Naive thymus-derived CD4-positive, alpha-beta T cell (primary cell): ENCODE measurements at regions not wholly inside any gene's neighbourhood (a gene's known extent, or its start where the extent isn't known, plus 50 kb on each side); places are given as distances from the start of the nearest gene placed in this dataset.
"Not testable (repeated sequence)": the region's sequence is repeated elsewhere in the genome, so short reads cannot be mapped to it uniquely, and the experiment has no call there.

Source experiments
- ATAC-seq: fragments of 150-1000 bp; cut with Tn5 transposase; 2 replicates; pipeline ENCODE4 v1.10.0; 2021; ENCODE audit warnings: mild to moderate bottlenecking, moderate library complexity
- CTCF ChIA-PET: fragments of 350-600 bp; sonication (Branson Sonifier 250); formaldehyde crosslinking; loops from one replicate; lab custom pipeline; 2021; ENCODE audit warnings: antibody characterized with exemption; lab: Charles Lee
- POLR2A ChIA-PET: fragments of 350-600 bp; sonication (Branson Sonifier 250); formaldehyde crosslinking; loops from one replicate; lab custom pipeline; 2021; ENCODE audit warnings: antibody characterized with exemption, inconsistent platforms; lab: Charles Lee
- DNase-seq, 9 donors: peaks; one replicate each; pipeline versions ENCODE4 v3.0.0 to v3.0.0-alpha.2; 2020 to 2022; ENCODE audit warnings: mixed read lengths in 1 of 9
- H3K27ac ChIP-seq: one replicate; pipeline ENCODE4 v1.7.0; 2013; ENCODE audit warnings: mild to moderate bottlenecking, low read depth, low read length, moderate library complexity
- H3K27me3 ChIP-seq, 2 donors: one replicate each; pipeline ENCODE4 v1.7.0; 2013; ENCODE audit warnings: low read length in 2 of 2, mild to moderate bottlenecking in 2 of 2, moderate library complexity in 2 of 2; ENCODE audit not compliant: control insufficient read depth in 2 of 2, insufficient read depth in 2 of 2
- H3K36me3 ChIP-seq, 3 experiments: 1 replicate in 2 of 3; 2 replicates in 1 of 3; pipeline ENCODE4 v1.7.0; 2013; ENCODE audit warnings: low read length in 3 of 3, mild to moderate bottlenecking in 3 of 3, moderate library complexity in 1 of 3; ENCODE audit not compliant: insufficient read depth in 3 of 3, control insufficient read depth in 2 of 3
- H3K4me1 ChIP-seq, 2 donors: one replicate each; pipeline ENCODE4 v1.7.0; 2013; ENCODE audit warnings: low read length in 2 of 2, mild to moderate bottlenecking in 2 of 2, moderate library complexity in 1 of 2; ENCODE audit not compliant: control insufficient read depth in 2 of 2, insufficient read depth in 2 of 2
- H3K4me3 ChIP-seq: 2 replicates; pipeline ENCODE4 v1.7.0; 2013; ENCODE audit warnings: mild to moderate bottlenecking, low read length
- H3K9me3 ChIP-seq, 3 experiments: 1 replicate in 2 of 3; 2 replicates in 1 of 3; pipeline ENCODE4 v1.7.0; 2013; ENCODE audit warnings: low read length in 3 of 3; ENCODE audit not compliant: control insufficient read depth in 2 of 3
- H3K27ac Mint-ChIP-seq, 9 donors: one replicate each; pipeline ENCODE4 v1.8.0; 2020 to 2022; ENCODE audit warnings: mixed read lengths in 9 of 9, mild to moderate bottlenecking in 8 of 9, moderate library complexity in 5 of 9, inconsistent platforms in 2 of 9
- H3K27me3 Mint-ChIP-seq, 5 donors: one replicate each; pipeline ENCODE4 v1.8.0; 2021 to 2022; ENCODE audit warnings: mixed read lengths in 5 of 5, mild to moderate bottlenecking in 1 of 5
- H3K36me3 Mint-ChIP-seq, 5 donors: one replicate each; pipeline ENCODE4 v1.8.0; 2020 to 2022; ENCODE audit warnings: mixed read lengths in 5 of 5, mild to moderate bottlenecking in 3 of 5, inconsistent platforms in 1 of 5
- H3K4me1 Mint-ChIP-seq, 7 donors: one replicate each; pipeline ENCODE4 v1.8.0; 2020 to 2022; ENCODE audit warnings: mixed read lengths in 7 of 7, mild to moderate bottlenecking in 3 of 7, inconsistent platforms in 1 of 7
- H3K4me3 Mint-ChIP-seq, 10 donors: one replicate each; pipeline ENCODE4 v1.8.0; 2020 to 2022; ENCODE audit warnings: mild to moderate bottlenecking in 10 of 10, mixed read lengths in 10 of 10, moderate library complexity in 6 of 10, inconsistent platforms in 2 of 10
- H3K9me3 Mint-ChIP-seq, 11 donors: one replicate each; pipeline ENCODE4 v1.8.0; 2020 to 2022; ENCODE audit warnings: mixed read lengths in 11 of 11, mild to moderate bottlenecking in 4 of 11, inconsistent platforms in 1 of 11, moderate library complexity in 1 of 11
- intact Hi-C, 2 donors: fragments of 100-400 bp; cut with micrococcal nuclease; formaldehyde crosslinking; loops; one replicate each; pipeline ENCODE4 v1.15.1; 2023

DNA sequence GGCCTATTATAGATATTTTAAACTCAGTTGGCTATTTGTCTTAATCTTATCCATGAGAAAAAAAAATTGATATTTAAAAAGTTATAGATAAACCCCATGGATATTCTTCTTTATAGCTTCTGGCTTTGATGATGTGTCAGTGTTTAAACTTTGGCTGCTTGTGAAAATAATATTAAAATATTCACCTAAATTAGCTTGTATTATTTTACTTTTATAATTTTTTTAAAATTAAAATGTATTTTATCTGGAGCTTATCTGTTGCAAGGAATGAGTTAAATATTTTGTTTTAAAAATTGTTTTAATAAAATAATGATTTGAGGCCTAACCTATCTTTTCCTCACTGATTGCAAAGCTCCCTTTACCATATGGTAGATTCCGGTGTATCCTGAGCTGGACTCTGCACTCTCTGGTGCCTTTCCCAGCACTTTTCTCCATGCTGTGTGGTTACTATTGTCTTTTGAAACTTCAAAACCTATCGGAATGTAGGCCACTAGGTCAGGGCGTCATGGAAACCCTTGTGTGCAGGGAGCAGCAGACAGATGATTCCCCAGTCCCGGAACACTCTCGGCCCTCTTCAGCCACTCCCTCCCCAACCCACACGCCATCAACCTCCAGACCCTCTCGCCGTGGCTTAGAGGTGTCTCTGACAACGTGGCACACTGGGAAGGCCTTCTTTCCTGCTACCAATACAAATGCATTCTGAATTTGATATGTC is 252.3 kb upstream of the ATP10A start:
- ChIA-PET CTCF (no interaction called here), POLR2A (no interaction called here)
- H3K27me3 Mint-ChIP-seq: no peaks in the 10 kb centered on the region
- DNase-seq (no peak), ATAC-seq (no peak)
- no peaks in the 10 kb centered on the region for H3K9me3 ChIP-seq
- H3K4me1 ChIP-seq: no peaks in the 10 kb centered on the region
- H3K27ac ChIP-seq: no peak overlapping the region
- intact Hi-C loops: no loop called here
- H3K4me3 ChIP-seq: no peak overlapping the region
- no peaks in the 10 kb centered on the region for H3K36me3 ChIP-seq
- no peaks in the 10 kb centered on the region for H3K4me1 Mint-ChIP-seq
- H3K27ac Mint-ChIP-seq: no peak overlapping the region
- no peaks in the 10 kb centered on the region for H3K36me3 Mint-ChIP-seq
- no peaks in the 10 kb centered on the region for H3K27me3 ChIP-seq
- no peak overlapping the region for H3K4me3 Mint-ChIP-seq
- H3K9me3 Mint-ChIP-seq: peaks cover 0 to 4% (median 0%) of the 10 kb centered on the region in 11 donors

DNA sequence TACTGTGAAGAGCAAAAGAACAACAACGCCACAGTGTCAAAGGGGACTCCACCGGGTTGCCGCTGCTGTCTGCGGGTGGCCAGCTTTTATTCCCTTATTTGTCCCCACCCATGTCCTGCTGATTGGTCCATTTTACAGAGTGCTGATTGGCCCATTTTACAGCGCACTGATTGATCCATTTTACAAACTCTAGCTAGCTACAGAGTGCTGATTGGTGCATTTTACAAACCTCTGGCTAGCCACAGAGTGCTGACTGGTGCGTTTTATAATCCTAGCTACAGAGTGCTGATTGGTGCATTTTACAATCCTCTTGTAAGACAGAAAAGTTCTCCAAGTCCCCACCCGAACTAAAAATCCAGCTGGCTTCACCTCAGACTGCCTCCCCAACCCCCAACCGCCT is 251.0 kb upstream of the ATP10A start:
- H3K4me3 ChIP-seq, CTCF ChIA-PET, H3K4me1 ChIP-seq, ATAC-seq, POLR2A ChIA-PET, H3K9me3 Mint-ChIP-seq, H3K4me1 Mint-ChIP-seq, H3K4me3 Mint-ChIP-seq, H3K27ac ChIP-seq, H3K27me3 ChIP-seq, H3K36me3 Mint-ChIP-seq, DNase-seq, H3K9me3 ChIP-seq, H3K27me3 Mint-ChIP-seq, intact Hi-C loops, H3K36me3 ChIP-seq: not testable (repeated sequence)
- H3K27ac Mint-ChIP-seq: peak overlapping the region in 1 of 9 donors; percentile 49

DNA sequence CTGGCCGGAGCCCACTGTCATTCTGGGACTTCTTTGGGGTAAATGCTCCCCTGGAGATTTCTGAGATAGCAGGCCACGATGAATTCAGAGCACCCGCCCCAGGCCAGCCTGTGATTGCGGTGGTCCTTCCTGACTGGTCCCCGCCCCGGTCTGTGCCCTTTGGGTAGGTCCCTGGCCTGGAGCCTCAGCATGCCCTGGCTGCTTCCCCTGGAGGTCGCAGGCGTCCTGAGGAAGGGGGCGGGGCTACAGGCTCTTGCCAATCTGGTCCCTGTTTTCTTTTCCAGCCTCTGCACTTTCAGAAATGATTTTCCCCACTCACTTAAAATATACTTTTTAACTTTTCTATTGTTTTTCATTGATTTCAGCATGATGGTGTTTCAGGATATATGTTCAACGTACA is 250.2 kb upstream of the ATP10A start:
- Histone ChIP-seq H3K27me3 (no peaks in the 10 kb centered on the region), H3K4me3 (no peak overlapping the region), H3K27ac (no peak overlapping the region), H3K9me3 (no peaks in the 10 kb centered on the region), H3K36me3 (no peaks in the 10 kb centered on the region), H3K4me1 (no peaks in the 10 kb centered on the region)
- H3K27me3 Mint-ChIP-seq: peaks cover 0 to 2% (median 0%) of the 10 kb centered on the region in 5 donors
- intact Hi-C loops: no loop called here
- H3K4me3 Mint-ChIP-seq: no peak overlapping the region
- H3K9me3 Mint-ChIP-seq: peaks cover 0 to 2% (median 0%) of the 10 kb centered on the region in 11 donors
- ChIA-PET POLR2A (no interaction called here), CTCF (no interaction called here)
- no peak overlapping the region for H3K27ac Mint-ChIP-seq
- H3K4me1 Mint-ChIP-seq: no peaks in the 10 kb centered on the region
- DNase-seq (no peak), ATAC-seq (no peak)
- H3K36me3 Mint-ChIP-seq: no peaks in the 10 kb centered on the region

DNA sequence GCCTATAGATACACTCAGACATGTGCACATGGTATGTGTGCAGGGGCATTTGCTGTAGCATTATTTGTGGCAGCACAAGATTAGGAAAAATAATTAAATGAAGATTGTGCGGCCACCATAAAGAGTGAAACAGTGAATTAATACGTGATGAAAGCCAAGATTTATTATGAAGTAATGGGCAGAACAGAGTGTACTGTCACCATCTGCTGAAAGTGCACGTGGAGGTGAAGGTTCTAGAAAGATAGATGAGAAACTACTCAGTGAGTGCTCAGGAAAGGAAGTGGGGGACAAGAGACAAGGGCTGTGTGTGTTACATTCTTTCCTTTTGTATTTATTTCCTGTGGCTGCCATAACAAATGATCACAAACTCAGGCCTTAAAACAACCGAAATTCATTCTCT is 246.1 kb upstream of the ATP10A start:
- DNase-seq: no peak
- Mint-ChIP-seq H3K36me3 (peaks cover 0 to 9% (median 0%) of the 10 kb centered on the region in 5 donors), H3K27ac (no peak overlapping the region), H3K4me1 (no peaks in the 10 kb centered on the region), H3K27me3 (peaks cover 0 to 6% (median under 1%) of the 10 kb centered on the region in 5 donors), H3K9me3 (peaks cover 0 to 22% (median 5%) of the 10 kb centered on the region in 11 donors), H3K4me3 (no peak overlapping the region)
- H3K36me3 ChIP-seq: no peaks in the 10 kb centered on the region
- H3K4me1 ChIP-seq: no peaks in the 10 kb centered on the region
- CTCF ChIA-PET: no interaction called here
- intact Hi-C loops: no loop called here
- no peak overlapping the region for H3K4me3 ChIP-seq
- peaks cover 0 to 5% (median 0%) of the 10 kb centered on the region in 3 experiments for H3K9me3 ChIP-seq
- no peaks in the 10 kb centered on the region for H3K27me3 ChIP-seq
- no peak for ATAC-seq
- POLR2A ChIA-PET: no interaction called here
- H3K27ac ChIP-seq: no peak overlapping the region

DNA sequence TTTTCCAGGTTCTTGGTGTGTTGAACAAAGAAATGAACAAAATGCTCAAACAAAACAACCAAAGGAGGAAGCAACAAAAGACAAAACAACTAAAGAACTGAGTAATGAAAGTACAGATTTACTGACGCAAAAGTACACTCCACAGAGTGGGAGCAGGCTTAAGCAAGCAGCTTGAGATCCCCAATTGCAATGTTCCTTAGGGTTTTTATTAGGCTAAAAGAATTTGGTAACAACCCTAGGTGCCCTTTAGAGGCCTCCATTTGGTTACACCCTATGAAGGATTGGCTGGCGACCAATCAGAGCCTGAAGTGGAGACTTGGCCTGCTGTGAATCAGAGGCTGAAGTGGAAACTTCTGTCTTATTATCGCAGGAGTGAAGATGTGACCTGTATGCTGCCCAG is 243.4 kb upstream of the ATP10A start:
- peaks cover 0 to 5% (median 0%) of the 10 kb centered on the region in 3 experiments for H3K9me3 ChIP-seq
- no peaks in the 10 kb centered on the region for H3K27me3 ChIP-seq
- H3K4me3 Mint-ChIP-seq: no peak overlapping the region
- H3K9me3 Mint-ChIP-seq: peaks cover 0 to 22% (median 5%) of the 10 kb centered on the region in 11 donors
- H3K4me1 Mint-ChIP-seq: peaks cover 0 to 11% (median 5%) of the 10 kb centered on the region in 7 donors
- H3K27ac ChIP-seq: no peak overlapping the region
- no peak overlapping the region for H3K4me3 ChIP-seq
- CTCF ChIA-PET: no interaction called here
- H3K36me3 Mint-ChIP-seq: peaks cover 0 to 9% (median 0%) of the 10 kb centered on the region in 5 donors
- H3K27me3 Mint-ChIP-seq: peaks cover 4 to 11% (median 5%) of the 10 kb centered on the region in 5 donors
- intact Hi-C loops: no loop called here
- POLR2A ChIA-PET: no interaction called here
- no peaks in the 10 kb centered on the region for H3K36me3 ChIP-seq
- no peak overlapping the region for H3K27ac Mint-ChIP-seq
- DNase-seq (no peak), ATAC-seq (no peak)
- H3K4me1 ChIP-seq: no peaks in the 10 kb centered on the region

DNA sequence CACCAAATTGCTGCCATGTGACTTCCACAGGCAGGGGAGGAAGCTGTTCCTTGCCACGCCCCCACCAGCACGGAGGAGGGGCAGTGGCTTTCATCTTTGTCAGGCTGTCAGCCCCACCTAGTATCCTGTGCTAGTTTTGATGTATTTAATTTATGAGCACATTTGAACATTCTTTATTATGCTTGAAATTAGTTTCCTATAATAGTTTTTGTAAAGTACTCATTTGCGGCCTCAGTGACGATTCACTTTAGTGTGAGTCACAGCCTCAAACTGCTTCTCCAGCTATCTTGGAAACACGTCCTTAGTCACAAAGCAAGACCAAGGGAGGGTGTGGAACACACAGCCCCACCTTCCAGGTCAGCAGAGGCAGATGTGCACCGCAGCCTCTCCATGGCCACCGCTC is 239.9 kb upstream of the ATP10A start:
- ATAC-seq (no peak), DNase-seq (no peak)
- Mint-ChIP-seq H3K4me3 (no peak overlapping the region), H3K4me1 (peaks cover 0 to 11% (median 5%) of the 10 kb centered on the region in 7 donors), H3K27ac (no peak overlapping the region), H3K27me3 (peaks cover 4 to 15% (median 7%) of the 10 kb centered on the region in 5 donors), H3K9me3 (peaks cover 0 to 22% (median 5%) of the 10 kb centered on the region in 11 donors), H3K36me3 (peaks cover 0 to 9% (median 0%) of the 10 kb centered on the region in 5 donors)
- Histone ChIP-seq H3K4me3 (no peak overlapping the region), H3K9me3 (peaks cover 0 to 5% (median 0%) of the 10 kb centered on the region in 3 experiments), H3K27ac (no peak overlapping the region), H3K36me3 (no peaks in the 10 kb centered on the region), H3K4me1 (no peaks in the 10 kb centered on the region), H3K27me3 (no peaks in the 10 kb centered on the region)
- intact Hi-C loops: no loop called here
- CTCF ChIA-PET: no interaction called here
- POLR2A ChIA-PET: interaction anchor here (1.3 kb wide), 1 partner anchor 48 kb away, joined by 4 read pairs; no protein-coding TSS in a partner anchor

DNA sequence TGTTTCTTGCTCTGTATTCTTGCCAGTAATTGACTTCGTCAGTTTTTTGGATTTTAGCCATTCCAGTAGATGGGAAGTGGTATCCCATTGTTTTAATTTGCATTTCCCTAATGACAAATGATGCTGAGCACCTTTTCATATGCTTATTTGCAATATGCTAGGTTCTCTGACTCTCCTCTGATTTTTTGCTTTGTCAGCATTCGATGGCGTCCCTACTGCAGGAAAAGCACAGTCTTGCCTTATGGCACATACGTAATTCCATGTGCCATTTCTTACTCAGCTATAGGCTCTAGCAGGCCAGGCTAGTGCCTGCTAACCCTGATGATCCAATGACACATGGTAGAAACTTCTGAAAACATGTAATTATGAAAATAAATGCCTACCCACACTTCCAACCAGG is 239.2 kb upstream of the ATP10A start:
- peaks cover 4 to 15% (median 9%) of the 10 kb centered on the region in 5 donors for H3K27me3 Mint-ChIP-seq
- peaks cover 0 to 9% (median 0%) of the 10 kb centered on the region in 5 donors for H3K36me3 Mint-ChIP-seq
- Histone ChIP-seq H3K27ac (no peak overlapping the region), H3K36me3 (no peaks in the 10 kb centered on the region), H3K4me1 (no peaks in the 10 kb centered on the region), H3K9me3 (peaks cover 0 to 5% (median 0%) of the 10 kb centered on the region in 3 experiments), H3K27me3 (no peaks in the 10 kb centered on the region), H3K4me3 (no peak overlapping the region)
- peaks cover 0 to 11% (median 5%) of the 10 kb centered on the region in 7 donors for H3K4me1 Mint-ChIP-seq
- CTCF ChIA-PET: no interaction called here
- H3K4me3 Mint-ChIP-seq: no peak overlapping the region
- no peak for ATAC-seq
- no peak for DNase-seq
- intact Hi-C loops: no loop called here
- POLR2A ChIA-PET: no interaction called here
- peaks cover 0 to 22% (median 5%) of the 10 kb centered on the region in 11 donors for H3K9me3 Mint-ChIP-seq
- H3K27ac Mint-ChIP-seq: no peak overlapping the region
